GM21737 (cell line): ENCODE measurements at regions not wholly inside any gene's neighbourhood (a gene's known extent, or its start where the extent isn't known, plus 50 kb on each side); places are given as distances from the start of the nearest gene placed in this dataset.
"Not testable (repeated sequence)": the region's sequence is repeated elsewhere in the genome, so short reads cannot be mapped to it uniquely, and the experiment has no call there.

Experiments
- ATAC-seq: cut with Tn5 transposase; IDR thresholded peaks from one replicate; pipeline ENCODE4 v1.9.1; 2021; ENCODE audit warnings: mild to moderate bottlenecking, moderate library complexity; ENCODE audit not compliant: unreplicated experiment

- no peak for ATAC-seq
Measured at GRCh38 chr3:40745381-40746106, 220.8 kb downstream of the ZNF621 start.

GRCh38 chr3:40751666-40752065, 226.9 kb downstream of the ZNF621 start:
- ATAC-seq, result no peak

- ATAC-seq, result no peak
Measured at GRCh38 chr3:40752492-40752891, 227.7 kb downstream of the ZNF621 start.

- no peak for ATAC-seq
Measured at GRCh38 chr3:40753291-40753770, 228.6 kb downstream of the ZNF621 start.

- no peak for ATAC-seq
Measured at GRCh38 chr3:40753951-40754350, 229.2 kb downstream of the ZNF621 start.

- ATAC-seq, result no peak
Measured at GRCh38 chr3:40754994-40755393, 230.2 kb downstream of the ZNF621 start.

GRCh38 chr3:40756500-40756899, 231.7 kb downstream of the ZNF621 start:
- no peak for ATAC-seq

GRCh38 chr3:40762771-40763170, 238.0 kb downstream of the ZNF621 start:
- not testable (repeated sequence) for ATAC-seq

GRCh38 chr3:40763807-40764206, 239.0 kb downstream of the ZNF621 start:
- no peak for ATAC-seq

GRCh38 chr3:40764747-40765146, 240.0 kb downstream of the ZNF621 start:
- ATAC-seq, result no peak

- ATAC-seq, result peak; percentile 64
Measured at GRCh38 chr3:40765884-40766283, 241.1 kb downstream of the ZNF621 start.

- peak; percentile 41 for ATAC-seq
Measured at GRCh38 chr3:40766396-40766795, 241.6 kb downstream of the ZNF621 start.

- ATAC-seq, result no peak
Measured at GRCh38 chr3:40768046-40768445, 243.3 kb downstream of the ZNF621 start.

- ATAC-seq, result no peak
Measured at GRCh38 chr3:40768536-40768935, 243.8 kb downstream of the ZNF621 start.

GRCh38 chr3:40770061-40770460, 245.3 kb downstream of the ZNF621 start:
- ATAC-seq, result no peak

GRCh38 chr3:40771112-40771511, 246.4 kb downstream of the ZNF621 start:
- no peak for ATAC-seq

- ATAC-seq, result no peak
Measured at GRCh38 chr3:40779039-40779438, 254.3 kb downstream of the ZNF621 start.

- no peak for ATAC-seq
Measured at GRCh38 chr3:40780291-40780924, 255.6 kb downstream of the ZNF621 start.

- ATAC-seq, result no peak
Measured at GRCh38 chr3:40780925-40781406, 256.2 kb downstream of the ZNF621 start.

GRCh38 chr3:40782111-40782721, 257.5 kb downstream of the ZNF621 start:
- ATAC-seq, result no peak

GRCh38 chr3:40790746-40791145, 266.0 kb downstream of the ZNF621 start:
- ATAC-seq, result no peak

- no peak for ATAC-seq
Measured at GRCh38 chr3:40793730-40794129, 269.0 kb downstream of the ZNF621 start.
